GM12872 (cell line): ENCODE measurements at regions not wholly inside any gene's neighbourhood (a gene's known extent, or its start where the extent isn't known, plus 50 kb on each side); places are given as distances from the start of the nearest gene placed in this dataset.

ENCODE experiments used
- CTCF ChIP-seq: IDR thresholded peaks from 3 replicates; pipeline ENCODE4 v1.5.1; 2011; ENCODE audit warnings: low read depth, mild to moderate bottlenecking, low read length, moderate library complexity; ENCODE audit not compliant: insufficient read depth

- no peak for TF ChIP-seq CTCF
Measured at GRCh38 chr13:89281331-89281730, 1610.2 kb downstream of the SLITRK5 start.

- no peak for TF ChIP-seq CTCF
Measured at GRCh38 chr13:89282241-89282640, 1611.1 kb downstream of the SLITRK5 start.

GRCh38 chr13:89287381-89287780 lies 1616.2 kb downstream of the SLITRK5 start:
- no peak for TF ChIP-seq CTCF

- no peak for TF ChIP-seq CTCF
Measured at GRCh38 chr13:89294115-89294867, 1623.1 kb downstream of the SLITRK5 start.

- TF ChIP-seq CTCF = no peak
Measured at GRCh38 chr13:89307278-89307677, 1636.1 kb downstream of the SLITRK5 start.

- TF ChIP-seq CTCF = no peak
Measured at GRCh38 chr13:89310943-89311672, 1639.9 kb downstream of the SLITRK5 start.

- no peak for TF ChIP-seq CTCF
Measured at GRCh38 chr13:89315287-89315686, 1644.1 kb downstream of the SLITRK5 start.
